ENCODE measurements at regions not wholly inside any gene's neighbourhood (a gene's known extent, or its start where the extent isn't known, plus 50 kb on each side); places are given as distances from the start of the nearest gene placed in this dataset.

DNA sequence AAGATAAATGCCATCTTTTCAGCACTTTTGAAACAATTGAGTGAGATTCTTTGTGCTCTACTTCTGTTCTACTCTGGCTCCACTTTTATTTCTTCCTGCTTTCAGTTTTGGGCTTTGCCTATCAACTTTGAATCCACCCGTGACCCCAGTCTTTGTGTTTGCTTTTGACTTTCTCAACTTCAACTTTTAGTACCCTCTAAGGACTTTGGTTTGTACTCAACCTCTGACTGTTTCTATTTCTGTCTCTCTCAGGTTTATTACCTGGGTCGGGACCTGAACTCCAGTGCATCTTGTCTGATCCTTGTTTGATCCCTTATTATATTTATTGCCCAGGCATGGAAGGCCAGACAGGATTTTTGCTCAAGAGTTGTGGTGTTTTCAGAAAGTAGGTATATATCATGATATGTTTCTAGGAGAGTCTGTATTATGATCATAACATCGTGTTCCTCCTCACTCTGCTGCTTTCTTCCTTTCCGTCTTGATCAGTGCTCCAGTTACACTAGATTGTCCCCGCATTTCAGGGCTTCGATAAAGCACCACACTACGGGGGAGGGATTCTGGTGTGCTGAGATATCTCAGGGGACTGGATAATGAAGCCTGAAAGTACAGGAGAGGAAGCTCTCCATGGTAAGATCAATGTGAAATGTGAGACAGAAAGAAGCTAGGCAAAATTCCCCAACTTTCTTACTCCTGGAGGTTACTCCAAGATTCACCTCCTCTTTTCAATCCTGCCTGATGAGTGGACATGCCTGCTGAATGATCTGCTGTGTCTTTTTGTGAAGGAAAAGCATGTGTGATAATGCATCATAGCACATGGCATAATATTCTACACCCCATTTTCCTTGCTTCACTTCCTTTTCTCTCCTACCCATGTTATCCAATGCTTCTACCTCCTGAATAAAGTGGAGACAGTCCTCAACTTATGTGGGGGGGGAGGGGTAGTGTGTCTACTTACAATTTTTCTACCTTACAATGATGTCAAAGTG lies 155.5 kb upstream of the GRIN3A start:
- Histone ChIP-seq H3K9ac (ENCODE audit: low read length) (no peak overlapping the region), H3K27ac (ENCODE audit: low read length) (no peak overlapping the region), H3K79me2 (ENCODE audit: low read length) (no peaks in the 10 kb centered on the region), H3K9me2 (replicated peaks; ENCODE audit: insufficient read depth, low read length) (no peaks in the 10 kb centered on the region), H4K20me1 (ENCODE audit: insufficient read depth, low read depth, low read length) (no peaks in the 10 kb centered on the region), H3K36me3 (ENCODE audit: insufficient read depth, low read length) (no peaks in the 10 kb centered on the region), H3K9me3 (ENCODE audit: low read length) (no peaks in the 10 kb centered on the region), H2AFZ (ENCODE audit: low read length) (no peak overlapping the region), H3K4me3 (ENCODE audit: low read length) (no peak overlapping the region), H3K4me2 (ENCODE audit: low read depth, low read length, poor library complexity, severe bottlenecking) (no peak overlapping the region), H3K27me3 (ENCODE audit: low read length) (no peaks in the 10 kb centered on the region), H3K4me1 (ENCODE audit: low read length) (no peaks in the 10 kb centered on the region)
- no peak for DNase-seq

DNA sequence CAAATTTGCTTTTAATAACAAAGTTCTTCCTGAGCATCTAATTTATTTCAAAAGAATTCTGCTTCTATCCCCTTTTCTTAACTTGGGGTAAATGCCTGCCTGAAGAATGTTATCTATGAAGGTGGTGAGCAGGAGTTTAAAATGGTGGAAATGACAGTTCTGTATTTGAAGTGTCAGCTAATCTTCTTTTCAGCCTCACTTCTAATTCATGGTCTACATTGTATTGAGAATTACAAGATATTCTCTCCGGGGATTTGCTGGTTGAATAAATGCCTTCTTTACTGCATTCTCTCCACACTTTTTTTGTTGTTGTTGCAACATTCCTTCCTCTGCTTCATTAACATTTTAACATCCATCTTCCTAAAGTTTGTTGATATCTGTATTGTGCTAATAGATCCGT lies 143.1 kb upstream of the GRIN3A start:
- Histone ChIP-seq H3K9ac (ENCODE audit: low read length) (no peak overlapping the region), H2AFZ (ENCODE audit: low read length) (no peak overlapping the region), H3K79me2 (ENCODE audit: low read length) (no peaks in the 10 kb centered on the region), H3K27ac (ENCODE audit: low read length) (no peak overlapping the region), H3K4me2 (ENCODE audit: low read depth, low read length, poor library complexity, severe bottlenecking) (no peak overlapping the region), H3K36me3 (ENCODE audit: insufficient read depth, low read length) (no peaks in the 10 kb centered on the region), H4K20me1 (ENCODE audit: insufficient read depth, low read depth, low read length) (no peaks in the 10 kb centered on the region), H3K27me3 (ENCODE audit: low read length) (no peaks in the 10 kb centered on the region), H3K9me3 (ENCODE audit: low read length) (no peaks in the 10 kb centered on the region), H3K4me3 (ENCODE audit: low read length) (no peak overlapping the region), H3K4me1 (ENCODE audit: low read length) (no peaks in the 10 kb centered on the region), H3K9me2 (replicated peaks; ENCODE audit: insufficient read depth, low read length) (peaks cover 3% of the 10 kb centered on the region; the same call in 1 of the 2 replicates)
- DNase-seq: no peak

DNA sequence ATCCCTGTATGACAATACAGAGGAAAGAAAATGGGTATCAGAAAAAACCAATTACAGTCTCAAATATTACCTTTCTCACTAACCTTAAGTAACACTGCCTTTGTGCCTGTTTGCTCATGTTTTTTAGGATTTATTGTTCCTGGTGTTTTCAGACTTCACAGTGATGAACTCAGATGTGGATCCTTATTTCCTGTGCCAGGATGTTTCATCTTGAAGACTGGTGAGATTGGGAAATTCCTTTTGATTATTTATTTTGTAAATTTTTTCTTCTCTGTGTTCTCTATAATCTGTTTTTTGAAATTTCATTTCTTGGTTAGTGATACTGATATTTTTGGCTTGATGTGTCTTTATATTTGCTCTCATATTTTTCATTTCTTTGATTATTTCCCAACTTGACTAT lies 142.4 kb upstream of the GRIN3A start:
- no peaks in the 10 kb centered on the region for H3K79me2 ChIP-seq (ENCODE audit: low read length)
- no peaks in the 10 kb centered on the region for H3K9me3 ChIP-seq (ENCODE audit: low read length)
- H3K4me3 ChIP-seq (ENCODE audit: low read length): no peak overlapping the region
- H3K27ac ChIP-seq (ENCODE audit: low read length): no peak overlapping the region
- no peaks in the 10 kb centered on the region for H3K4me1 ChIP-seq (ENCODE audit: low read length)
- DNase-seq: no peak
- no peaks in the 10 kb centered on the region for H3K27me3 ChIP-seq (ENCODE audit: low read length)
- H2AFZ ChIP-seq (ENCODE audit: low read length): no peak overlapping the region
- no peaks in the 10 kb centered on the region for H3K36me3 ChIP-seq (ENCODE audit: insufficient read depth, low read length)
- H3K9ac ChIP-seq (ENCODE audit: low read length): no peak overlapping the region
- peaks cover 3% of the 10 kb centered on the region; the same call in 1 of the 2 replicates for H3K9me2 ChIP-seq (replicated peaks; ENCODE audit: insufficient read depth, low read length)
- H3K4me2 ChIP-seq (ENCODE audit: low read depth, low read length, poor library complexity, severe bottlenecking): no peak overlapping the region
- H4K20me1 ChIP-seq (ENCODE audit: insufficient read depth, low read depth, low read length): no peaks in the 10 kb centered on the region

DNA sequence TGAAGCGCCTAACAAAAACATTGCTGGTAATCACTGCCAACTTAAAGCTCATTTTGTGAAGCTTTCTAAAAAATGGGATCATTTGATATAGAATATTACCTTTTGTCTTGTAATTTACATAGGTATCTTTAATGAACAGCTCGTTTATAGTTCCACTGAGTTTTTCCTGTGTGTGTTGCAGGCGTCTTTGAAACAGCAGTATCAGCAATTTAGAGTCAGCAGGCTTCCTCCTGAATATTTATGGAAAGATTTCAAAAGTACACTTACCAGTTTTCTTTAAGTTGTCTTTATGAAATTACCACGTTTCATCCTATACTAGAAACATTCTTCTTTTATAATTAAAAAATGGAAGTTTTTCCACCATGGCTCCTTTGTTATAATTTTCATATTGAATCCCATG lies 140.3 kb upstream of the GRIN3A start:
- no peak for DNase-seq

DNA sequence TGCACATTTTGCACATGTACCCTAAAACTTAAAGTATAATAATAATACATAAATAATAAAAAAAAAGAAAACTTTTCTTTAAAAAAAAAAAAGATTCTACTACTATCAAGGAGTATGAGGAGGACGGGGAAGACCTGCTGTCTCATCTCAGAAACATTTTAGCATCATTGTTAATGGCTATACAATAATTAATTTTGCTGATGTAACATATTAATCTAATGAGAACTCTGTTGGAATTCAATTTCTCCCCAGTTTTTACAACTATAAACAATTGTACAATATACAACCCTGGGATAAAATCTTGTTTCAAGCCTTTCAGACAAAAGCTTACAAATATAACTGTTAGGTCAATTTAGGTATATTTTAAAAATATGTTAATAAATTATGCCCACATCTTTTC lies 139.0 kb upstream of the GRIN3A start:
- Histone ChIP-seq H2AFZ (ENCODE audit: low read length) (no peak overlapping the region), H3K4me3 (ENCODE audit: low read length) (no peak overlapping the region), H3K9ac (ENCODE audit: low read length) (no peak overlapping the region), H3K79me2 (ENCODE audit: low read length) (no peaks in the 10 kb centered on the region), H3K36me3 (ENCODE audit: insufficient read depth, low read length) (no peaks in the 10 kb centered on the region), H4K20me1 (ENCODE audit: insufficient read depth, low read depth, low read length) (no peaks in the 10 kb centered on the region), H3K4me2 (ENCODE audit: low read depth, low read length, poor library complexity, severe bottlenecking) (no peak overlapping the region), H3K9me2 (replicated peaks; ENCODE audit: insufficient read depth, low read length) (no peaks in the 10 kb centered on the region; the same call in 1 of the 2 replicates), H3K9me3 (ENCODE audit: low read length) (no peaks in the 10 kb centered on the region), H3K27ac (ENCODE audit: low read length) (no peak overlapping the region), H3K4me1 (ENCODE audit: low read length) (no peaks in the 10 kb centered on the region), H3K27me3 (ENCODE audit: low read length) (no peaks in the 10 kb centered on the region)
- no peak for DNase-seq

More for the DNA sequence above, 140.3 kb upstream of the GRIN3A start:
- no peaks in the 10 kb centered on the region for H3K9me3 ChIP-seq (ENCODE audit: low read length)
- H3K27me3 ChIP-seq (ENCODE audit: low read length): no peaks in the 10 kb centered on the region
- H3K36me3 ChIP-seq (ENCODE audit: insufficient read depth, low read length): no peaks in the 10 kb centered on the region
- no peak overlapping the region for H3K4me3 ChIP-seq (ENCODE audit: low read length)
- no peak overlapping the region for H2AFZ ChIP-seq (ENCODE audit: low read length)
- H3K4me1 ChIP-seq (ENCODE audit: low read length): no peaks in the 10 kb centered on the region
- no peak overlapping the region for H3K27ac ChIP-seq (ENCODE audit: low read length)
- no peak overlapping the region for H3K9ac ChIP-seq (ENCODE audit: low read length)
- no peak overlapping the region for H3K4me2 ChIP-seq (ENCODE audit: low read depth, low read length, poor library complexity, severe bottlenecking)
- H4K20me1 ChIP-seq (ENCODE audit: insufficient read depth, low read depth, low read length): no peaks in the 10 kb centered on the region
- no peaks in the 10 kb centered on the region; the same call in 1 of the 2 replicates for H3K9me2 ChIP-seq (replicated peaks; ENCODE audit: insufficient read depth, low read length)
- H3K79me2 ChIP-seq (ENCODE audit: low read length): no peaks in the 10 kb centered on the region

DNA sequence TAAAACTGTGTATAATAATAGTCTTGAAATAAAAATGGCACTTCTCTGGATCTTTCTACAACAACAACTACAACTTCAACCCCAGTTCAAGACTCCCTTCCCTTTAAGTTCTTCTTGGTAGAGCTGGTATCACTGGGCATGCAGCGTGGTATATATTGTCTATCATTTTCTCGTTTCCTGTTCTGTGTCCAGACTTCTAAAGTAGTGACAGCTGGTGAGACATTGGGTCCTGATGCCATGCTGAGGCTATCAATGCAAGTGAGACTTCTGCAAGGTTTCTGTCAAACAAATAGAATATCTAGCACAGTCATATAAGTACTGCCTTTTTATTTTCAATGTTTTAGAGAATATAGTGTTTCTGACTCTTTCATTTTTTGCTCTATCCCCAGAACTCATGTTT lies 123.0 kb upstream of the GRIN3A start:
- Histone ChIP-seq H3K4me2 (ENCODE audit: low read depth, low read length, poor library complexity, severe bottlenecking) (no peak overlapping the region), H3K9ac (ENCODE audit: low read length) (no peak overlapping the region), H4K20me1 (ENCODE audit: insufficient read depth, low read depth, low read length) (no peaks in the 10 kb centered on the region), H2AFZ (ENCODE audit: low read length) (no peak overlapping the region), H3K79me2 (ENCODE audit: low read length) (no peaks in the 10 kb centered on the region), H3K9me3 (ENCODE audit: low read length) (no peaks in the 10 kb centered on the region), H3K4me3 (ENCODE audit: low read length) (no peak overlapping the region), H3K9me2 (replicated peaks; ENCODE audit: insufficient read depth, low read length) (no peaks in the 10 kb centered on the region; the same call in 1 of the 2 replicates), H3K36me3 (ENCODE audit: insufficient read depth, low read length) (no peaks in the 10 kb centered on the region), H3K4me1 (ENCODE audit: low read length) (no peaks in the 10 kb centered on the region), H3K27me3 (ENCODE audit: low read length) (no peaks in the 10 kb centered on the region), H3K27ac (ENCODE audit: low read length) (no peak overlapping the region)
- DNase-seq: no peak

DNA sequence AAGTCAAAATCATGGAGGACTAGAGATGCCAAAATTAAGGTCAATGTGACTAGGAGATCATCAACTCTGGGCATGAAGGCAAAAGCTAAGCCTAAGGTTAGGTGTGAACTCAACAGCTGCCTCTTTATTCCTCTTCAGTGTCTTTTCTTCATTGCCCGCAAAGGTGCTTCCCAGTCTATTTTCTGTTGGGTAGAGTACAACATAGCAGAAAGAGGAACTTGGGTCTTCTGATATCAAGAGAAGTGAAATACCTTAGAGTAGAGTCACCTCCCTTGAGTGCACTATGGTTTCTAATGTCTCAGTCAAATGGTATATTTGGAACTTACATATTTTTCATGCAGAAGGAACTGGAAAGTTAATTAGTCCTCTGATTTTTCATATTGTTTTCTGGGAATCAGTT lies 122.5 kb upstream of the GRIN3A start:
- Histone ChIP-seq H3K36me3 (ENCODE audit: insufficient read depth, low read length) (no peaks in the 10 kb centered on the region), H3K27ac (ENCODE audit: low read length) (no peak overlapping the region), H2AFZ (ENCODE audit: low read length) (no peak overlapping the region), H3K4me2 (ENCODE audit: low read depth, low read length, poor library complexity, severe bottlenecking) (no peak overlapping the region), H3K9ac (ENCODE audit: low read length) (no peak overlapping the region), H4K20me1 (ENCODE audit: insufficient read depth, low read depth, low read length) (no peaks in the 10 kb centered on the region), H3K4me1 (ENCODE audit: low read length) (no peaks in the 10 kb centered on the region), H3K9me2 (replicated peaks; ENCODE audit: insufficient read depth, low read length) (no peaks in the 10 kb centered on the region; the same call in 1 of the 2 replicates), H3K27me3 (ENCODE audit: low read length) (no peaks in the 10 kb centered on the region), H3K9me3 (ENCODE audit: low read length) (no peaks in the 10 kb centered on the region), H3K79me2 (ENCODE audit: low read length) (no peaks in the 10 kb centered on the region), H3K4me3 (ENCODE audit: low read length) (no peak overlapping the region)
- DNase-seq: no peak

DNA sequence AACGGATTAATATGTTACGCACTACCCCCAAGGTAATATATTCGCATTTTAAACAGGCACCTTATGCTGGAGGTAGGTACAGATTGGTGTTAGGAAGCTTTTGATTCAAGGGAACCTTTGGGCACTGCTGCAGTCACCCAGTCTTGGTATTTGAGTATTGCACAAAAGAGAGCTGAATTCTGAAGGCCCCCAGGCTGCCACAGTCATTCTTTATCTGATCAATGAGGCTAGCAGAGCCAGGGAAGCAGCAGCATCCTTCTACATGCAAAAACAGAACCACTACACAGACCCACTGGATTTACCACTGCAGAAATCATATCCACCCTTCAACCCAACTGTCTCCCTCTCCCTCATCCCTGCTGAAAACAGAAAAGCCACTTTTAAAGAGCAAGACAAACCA lies 121.2 kb upstream of the GRIN3A start:
- Histone ChIP-seq H3K4me3 (ENCODE audit: low read length) (no peak overlapping the region), H3K4me1 (ENCODE audit: low read length) (no peaks in the 10 kb centered on the region), H4K20me1 (ENCODE audit: insufficient read depth, low read depth, low read length) (no peaks in the 10 kb centered on the region), H3K9me2 (replicated peaks; ENCODE audit: insufficient read depth, low read length) (no peaks in the 10 kb centered on the region), H3K27me3 (ENCODE audit: low read length) (no peaks in the 10 kb centered on the region), H3K36me3 (ENCODE audit: insufficient read depth, low read length) (no peaks in the 10 kb centered on the region), H2AFZ (ENCODE audit: low read length) (no peak overlapping the region), H3K79me2 (ENCODE audit: low read length) (no peaks in the 10 kb centered on the region), H3K9ac (ENCODE audit: low read length) (no peak overlapping the region), H3K27ac (ENCODE audit: low read length) (no peak overlapping the region), H3K4me2 (ENCODE audit: low read depth, low read length, poor library complexity, severe bottlenecking) (no peak overlapping the region), H3K9me3 (ENCODE audit: low read length) (no peaks in the 10 kb centered on the region)
- no peak for DNase-seq
